H1 (cell line): ENCODE measurements at regions not wholly inside any gene's neighbourhood (a gene's known extent, or its start where the extent isn't known, plus 50 kb on each side); places are given as distances from the start of the nearest gene placed in this dataset.

Source experiments
- CTCF ChIA-PET: fragments of 300-600 bp; sonication (Branson Sonifier 250); formaldehyde crosslinking; loops from one replicate; lab custom pipeline; 2021; ENCODE audit not compliant: partially characterized antibody; lab: Charles Lee
- POLR2A ChIA-PET: fragments of 300-600 bp; sonication (Branson Sonifier 250); formaldehyde crosslinking; loops from one replicate; lab custom pipeline; 2021; ENCODE audit warnings: inconsistent platforms; ENCODE audit not compliant: partially characterized antibody; lab: Charles Lee
- DNase-seq, 2 experiments: peaks; one replicate each; pipeline versions ENCODE4 v3.0.0 to v3.0.0-alpha.2; 2010 to 2022; ENCODE audit warnings: low spot score in 2 of 2, low read depth in 1 of 2, mixed read lengths in 1 of 2
- FAIRE-seq: peaks from 2 replicates; lab custom pipeline; 2011; peaks lifted over from hg19 to GRCh38; lab: Jason Lieb, UNC
- H2AFZ ChIP-seq: 2 replicates; pipeline ENCODE4 v1.8.1; 2012; ENCODE audit warnings: low read length, inconsistent platforms
- H2AK5ac ChIP-seq: 2 replicates; pipeline ENCODE4 v1.6.1; 2013; ENCODE audit warnings: low read depth, low read length
- H2BK120ac ChIP-seq: replicated peaks from 2 replicates; pipeline ENCODE3; 2013; ENCODE audit warnings: low read depth, low read length, inconsistent platforms
- H2BK12ac ChIP-seq: 2 replicates; pipeline ENCODE4 v1.6.1; 2013; ENCODE audit warnings: low read depth, low read length
- H2BK15ac ChIP-seq: 2 replicates; pipeline ENCODE4 v1.6.1; 2013; ENCODE audit warnings: low read length
- H2BK20ac ChIP-seq: 2 replicates; pipeline ENCODE4 v1.6.1; 2013; ENCODE audit warnings: low read length
- H2BK5ac ChIP-seq: 2 replicates; pipeline ENCODE4 v1.6.1; 2013; ENCODE audit warnings: low read depth, low read length
- H3K14ac ChIP-seq: 2 replicates; pipeline ENCODE4 v1.6.1; 2013; ENCODE audit warnings: inconsistent platforms; ENCODE audit not compliant: insufficient read length
- H3K18ac ChIP-seq: 2 replicates; pipeline ENCODE4 v1.6.1; 2013; ENCODE audit warnings: low read length; ENCODE audit errors: extremely low read depth
- H3K23ac ChIP-seq: 2 replicates; pipeline ENCODE4 v1.6.1; 2013; ENCODE audit warnings: inconsistent platforms; ENCODE audit not compliant: insufficient read length
- H3K23me2 ChIP-seq: 2 replicates; pipeline ENCODE4 v1.6.1; 2013; ENCODE audit warnings: low read depth, low read length
- H3K27ac ChIP-seq: 2 replicates; pipeline ENCODE4 v1.6.1; 2011; ENCODE audit warnings: low read depth, low read length, inconsistent platforms
- H3K27me3 ChIP-seq, 4 experiments: replicated peaks in 1 of 4; 1 replicate in 1 of 4; 2 replicates in 3 of 4; pipeline versions ENCODE4 v1.6.1 to v1.8.1; 2011 to 2013; ENCODE audit warnings: low read length in 3 of 4, mild to moderate bottlenecking in 3 of 4, inconsistent platforms in 2 of 4, mixed read lengths in 2 of 4, moderate library complexity in 1 of 4; ENCODE audit not compliant: control insufficient read depth in 3 of 4, insufficient read depth in 3 of 4; ENCODE audit errors: extremely low read depth in 1 of 4
- H3K36me3 ChIP-seq, 4 experiments: 2 replicates each; pipeline versions ENCODE4 v1.6.1 to v1.8.1; 2011 to 2013; ENCODE audit warnings: mild to moderate bottlenecking in 4 of 4, low read length in 3 of 4, moderate library complexity in 2 of 4, control low read depth in 1 of 4, inconsistent platforms in 1 of 4; ENCODE audit not compliant: insufficient read depth in 4 of 4, control insufficient read depth in 2 of 4
- H3K4ac ChIP-seq: replicated peaks from 2 replicates; pipeline ENCODE3; 2013; ENCODE audit warnings: low read length, low read depth, mixed read lengths, inconsistent platforms; ENCODE audit not compliant: insufficient read length
- H3K4me1 ChIP-seq, 4 experiments: replicated peaks in 1 of 4; 1 replicate in 1 of 4; 2 replicates in 3 of 4; pipeline versions ENCODE4 v1.6.1 to v1.8.1; 2011 to 2013; ENCODE audit warnings: low read length in 3 of 4, inconsistent platforms in 2 of 4, mixed read lengths in 1 of 4; ENCODE audit not compliant: insufficient read depth in 4 of 4, control insufficient read depth in 3 of 4
- H3K4me2 ChIP-seq, 2 experiments: 2 replicates each; pipeline versions ENCODE4 v1.6.1 to v1.8.1; 2011 to 2013; ENCODE audit warnings: low read depth in 2 of 2, low read length in 2 of 2, control low read depth in 1 of 2, inconsistent platforms in 1 of 2, mild to moderate bottlenecking in 1 of 2; ENCODE audit not compliant: insufficient read depth in 1 of 2
- H3K4me3 ChIP-seq, 4 experiments: fragments of 200-600, 300-600 bp in 1 of 4; sonication (generic), shearing (Covaris generic), sonication (Bioruptor Twin) in 1 of 4; 2 replicates each; pipeline versions ENCODE4 v1.5.1 to v1.8.1; 2011 to 2016; ENCODE audit warnings: low read length in 4 of 4, low read depth in 3 of 4, control low read depth in 2 of 4, inconsistent platforms in 2 of 4, mild to moderate bottlenecking in 2 of 4, mixed read lengths in 1 of 4, moderate library complexity in 1 of 4; ENCODE audit not compliant: insufficient read depth in 2 of 4; ENCODE audit errors: extremely low read depth in 1 of 4
- H3K56ac ChIP-seq: replicated peaks from 2 replicates; pipeline ENCODE3; 2013; ENCODE audit warnings: low read depth, mild to moderate bottlenecking, mixed read lengths, low read length, inconsistent platforms; ENCODE audit not compliant: insufficient read length
- H3K79me1 ChIP-seq: 2 replicates; pipeline ENCODE4 v1.6.1; 2013; ENCODE audit warnings: low read depth, low read length, control low read depth
- H3K79me2 ChIP-seq, 2 experiments: 2 replicates each; pipeline versions ENCODE4 v1.6.1 to v1.8.1; 2012 to 2013; ENCODE audit warnings: low read length in 2 of 2, mild to moderate bottlenecking in 2 of 2, inconsistent platforms in 1 of 2; ENCODE audit not compliant: insufficient read depth in 2 of 2, control insufficient read depth in 1 of 2
- H3K9ac ChIP-seq, 4 experiments: replicated peaks in 1 of 4; 1 replicate in 1 of 4; 2 replicates in 3 of 4; pipeline versions ENCODE4 v1.6.1 to v1.8.1; 2011 to 2013; ENCODE audit warnings: low read depth in 3 of 4, low read length in 3 of 4, control low read depth in 2 of 4, mild to moderate bottlenecking in 2 of 4, moderate library complexity in 2 of 4, inconsistent platforms in 1 of 4; ENCODE audit errors: extremely low read depth in 1 of 4
- H3K9me3 ChIP-seq, 2 experiments: 2 replicates each; pipeline versions ENCODE4 v1.6.1 to v1.8.1; 2012 to 2013; ENCODE audit warnings: mild to moderate bottlenecking in 2 of 2, moderate library complexity in 2 of 2, control low read depth in 1 of 2, inconsistent platforms in 1 of 2, low read depth in 1 of 2, low read length in 1 of 2, mixed read lengths in 1 of 2; ENCODE audit not compliant: insufficient read depth in 2 of 2
- H4K20me1 ChIP-seq, 2 experiments: replicated peaks in 1 of 2; 2 replicates each; pipeline versions ENCODE3 to v1.8.1; 2011 to 2013; ENCODE audit warnings: inconsistent platforms in 2 of 2, low read length in 2 of 2, mild to moderate bottlenecking in 1 of 2; ENCODE audit not compliant: insufficient read depth in 2 of 2, control insufficient read depth in 1 of 2
- H4K5ac ChIP-seq: 2 replicates; pipeline ENCODE4 v1.6.1; 2013; ENCODE audit warnings: low read length, low read depth, mixed read lengths, inconsistent platforms; ENCODE audit not compliant: insufficient read length
- H4K8ac ChIP-seq: 2 replicates; pipeline ENCODE4 v1.8.0; 2013; ENCODE audit warnings: mild to moderate bottlenecking, moderate library complexity, low read length, inconsistent platforms; ENCODE audit not compliant: insufficient read depth; ENCODE audit errors: extremely low read depth
- H4K91ac ChIP-seq: replicated peaks from 2 replicates; pipeline ENCODE3; 2013; ENCODE audit warnings: low read length, mixed read lengths, inconsistent platforms; ENCODE audit not compliant: insufficient read length
- CHD2 ChIP-seq: IDR thresholded peaks from 2 replicates; pipeline ENCODE4 v1.6.1; 2012; ENCODE audit warnings: low read length, improper control_type of control experiment
- EGR1 ChIP-seq: IDR thresholded peaks from 2 replicates; pipeline ENCODE4 v1.6.1; 2011; ENCODE audit warnings: low read depth, low read length, borderline replicate concordance
- GTF2F1 ChIP-seq: IDR thresholded peaks from 2 replicates; pipeline ENCODE4 v1.6.1; 2012; ENCODE audit warnings: low read depth, low read length, improper control_type of control experiment, borderline replicate concordance
- HDAC2 ChIP-seq, 2 experiments: fragments of 300-600 bp in 1 of 2; sonication (generic) in 1 of 2; IDR thresholded peaks; 2 replicates each; pipeline ENCODE4 v1.6.1; 2011 to 2012; ENCODE audit warnings: low read depth in 2 of 2, low read length in 2 of 2, mild to moderate bottlenecking in 2 of 2, moderate library complexity in 2 of 2, borderline replicate concordance in 1 of 2, inconsistent platforms in 1 of 2
- KDM1A ChIP-seq: fragments of 200-600, 300-600 bp; sonication (generic); IDR thresholded peaks from 2 replicates; pipeline ENCODE4 v1.7.1; 2016; ENCODE audit warnings: mild to moderate bottlenecking, low read length, borderline replicate concordance
- PHF8 ChIP-seq: fragments of 200-600 bp; sonication (generic); conservative IDR thresholded peaks from 2 replicates; pipeline ENCODE4 v1.7.1; 2012; ENCODE audit warnings: low read depth, mild to moderate bottlenecking, inconsistent platforms, low read length, moderate library complexity
- RBBP5 ChIP-seq: IDR thresholded peaks from 2 replicates; pipeline ENCODE4 v1.7.1; 2012; ENCODE audit warnings: low read depth, mild to moderate bottlenecking, inconsistent platforms, low read length, moderate library complexity, borderline replicate concordance
- RFX5 ChIP-seq: IDR thresholded peaks from 2 replicates; pipeline ENCODE4 v1.6.1; 2011; ENCODE audit warnings: low read depth, low read length, improper control_type of control experiment, borderline replicate concordance
- SIN3A ChIP-seq, 2 experiments: IDR thresholded peaks in 1 of 2; conservative IDR thresholded peaks in 1 of 2; 2 replicates each; pipeline ENCODE4 v1.6.1; 2011 to 2012; ENCODE audit warnings: low read length in 2 of 2, improper control_type of control experiment in 1 of 2, low read depth in 1 of 2, mild to moderate bottlenecking in 1 of 2
- SIX5 ChIP-seq: IDR thresholded peaks from 2 replicates; pipeline ENCODE4 v1.6.1; 2011; ENCODE audit warnings: mild to moderate bottlenecking, low read depth, low read length
- SP4 ChIP-seq: IDR thresholded peaks from 2 replicates; pipeline ENCODE4 v1.6.1; 2012; ENCODE audit warnings: low read length, inconsistent platforms
- TCF12 ChIP-seq: IDR thresholded peaks from 2 replicates; pipeline ENCODE4 v1.6.1; 2011; ENCODE audit warnings: low read depth, mild to moderate bottlenecking, low read length
- USF2 ChIP-seq: IDR thresholded peaks from 2 replicates; pipeline ENCODE4 v1.6.1; 2011; ENCODE audit warnings: low read length, improper control_type of control experiment
- YY1 ChIP-seq: IDR thresholded peaks from 2 replicates; pipeline ENCODE4 v1.6.1; 2011; ENCODE audit warnings: low read depth, mild to moderate bottlenecking, low read length

- Histone ChIP-seq H3K27ac (no peak overlapping the region), H3K4ac (no peak overlapping the region), H3K9me3 (0 out of 4 replicates have a peak, but pooled peaks cover 0 to 2% of the 10 kb centered on the region in 2 experiments), H4K91ac (no peak overlapping the region), H3K79me2 (no peaks in the 10 kb centered on the region), H2BK120ac (no peak overlapping the region), H3K23ac (no peak overlapping the region), H3K14ac (no peak overlapping the region), H2BK5ac (no peak overlapping the region), H3K79me1 (no peaks in the 10 kb centered on the region), H3K4me3 (no peak overlapping the region), H3K27me3 (no peaks in the 10 kb centered on the region), H4K5ac (no peak overlapping the region), H4K8ac (no peak overlapping the region), H2BK15ac (no peak overlapping the region), H3K9ac (no peak overlapping the region), H3K36me3 (no peaks in the 10 kb centered on the region), H3K23me2 (no peaks in the 10 kb centered on the region), H3K18ac (no peak overlapping the region), H3K4me2 (no peak overlapping the region), H2BK12ac (no peak overlapping the region), H2BK20ac (no peak overlapping the region), H3K56ac (no peak overlapping the region), H3K4me1 (no peaks in the 10 kb centered on the region), H2AK5ac (no peak overlapping the region), H4K20me1 (no peaks in the 10 kb centered on the region), H2AFZ (no peak overlapping the region)
- DNase-seq = no peak
- POLR2A ChIA-PET = no interaction called here
- CTCF ChIA-PET = no interaction called here
- no peak for FAIRE-seq
- TF ChIP-seq RFX5 (no peak), SP4 (no peak), EGR1 (no peak), USF2 (no peak), SIX5 (no peak), CHD2 (no peak), YY1 (no peak), SIN3A (conservative IDR thresholded peaks at IDR 0.05 in 1 of 2, IDR thresholded peaks at IDR 0.05 in 1 of 2; ENCODE audit: low read depth in 1 of 2, low read length in 2 of 2) (no peak), KDM1A (no peak), HDAC2 (IDR thresholded peaks at IDR 0.05; ENCODE audit: borderline replicate concordance in 1 of 2, low read depth in 2 of 2, low read length in 2 of 2) (no peak), GTF2F1 (no peak), PHF8 (no peak), TCF12 (no peak), RBBP5 (no peak)
Measured at GRCh38 chr3:16119887-16120286, 54.6 kb upstream of the GALNT15 start.
